Activated naive CD4-positive, alpha-beta T cell treated with anti-CD3 and anti-CD28 coated beads for 36 hours (primary cell): ENCODE measurements at regions not wholly inside any gene's neighbourhood (a gene's known extent, or its start where the extent isn't known, plus 50 kb on each side); places are given as distances from the start of the nearest gene placed in this dataset.

Experiments
- CTCF ChIA-PET: fragments of 350-600 bp; sonication (Branson Sonifier 250); formaldehyde crosslinking; loops from one replicate; lab custom pipeline; 2021; ENCODE audit warnings: antibody characterized with exemption; lab: Charles Lee
- DNase-seq: peaks from one replicate; pipeline ENCODE4 v3.0.0-alpha.2; 2020
- H3K27ac Mint-ChIP-seq: one replicate; pipeline ENCODE4 v1.8.0; 2021; ENCODE audit warnings: mild to moderate bottlenecking, mixed read lengths
- H3K27me3 Mint-ChIP-seq: one replicate; pipeline ENCODE4 v1.8.0; 2021; ENCODE audit warnings: low read depth, mixed read lengths
- H3K36me3 Mint-ChIP-seq: one replicate; pipeline ENCODE4 v1.8.0; 2021; ENCODE audit warnings: low read depth, mixed read lengths
- H3K4me1 Mint-ChIP-seq: one replicate; pipeline ENCODE4 v1.8.0; 2021; ENCODE audit warnings: low read depth, mixed read lengths
- H3K4me3 Mint-ChIP-seq: one replicate; pipeline ENCODE4 v1.8.0; 2021; ENCODE audit warnings: mild to moderate bottlenecking, moderate library complexity, mixed read lengths
- H3K9me3 Mint-ChIP-seq: one replicate; pipeline ENCODE4 v1.8.0; 2021; ENCODE audit warnings: mixed read lengths
- intact Hi-C: fragments of 100-400 bp; cut with micrococcal nuclease; formaldehyde crosslinking; loops from one replicate; pipeline ENCODE4 v1.15.1; 2023

GRCh38 chr10:90403211-90404000 lies 454.4 kb downstream of the HTR7 start:
- intact Hi-C loops: no loop called here
- CTCF ChIA-PET: no interaction called here
- H3K9me3 Mint-ChIP-seq: no peaks in the 10 kb centered on the region
- no peaks in the 10 kb centered on the region for H3K4me1 Mint-ChIP-seq
- H3K4me3 Mint-ChIP-seq: no peak overlapping the region
- H3K27me3 Mint-ChIP-seq: no peaks in the 10 kb centered on the region
- no peak for DNase-seq
- H3K27ac Mint-ChIP-seq: no peak overlapping the region
- no peaks in the 10 kb centered on the region for H3K36me3 Mint-ChIP-seq

- Mint-ChIP-seq H3K27me3 (no peaks in the 10 kb centered on the region), H3K9me3 (peaks cover 5% of the 10 kb centered on the region), H3K36me3 (no peaks in the 10 kb centered on the region), H3K4me1 (no peaks in the 10 kb centered on the region), H3K4me3 (no peak overlapping the region), H3K27ac (no peak overlapping the region)
- CTCF ChIA-PET: no interaction called here
- intact Hi-C loops: no loop called here
- DNase-seq: no peak
Measured at GRCh38 chr10:90407131-90407530, 450.7 kb downstream of the HTR7 start.

- intact Hi-C loops: no loop called here
- Mint-ChIP-seq H3K27me3 (no peaks in the 10 kb centered on the region), H3K36me3 (no peaks in the 10 kb centered on the region), H3K27ac (no peak overlapping the region), H3K4me1 (no peaks in the 10 kb centered on the region), H3K9me3 (peaks cover 5% of the 10 kb centered on the region), H3K4me3 (no peak overlapping the region)
- CTCF ChIA-PET: no interaction called here
- DNase-seq: no peak
Measured at GRCh38 chr10:90407851-90408250, 450.0 kb downstream of the HTR7 start.

GRCh38 chr10:90412582-90412981 lies 445.3 kb downstream of the HTR7 start:
- no peak for DNase-seq
- Mint-ChIP-seq H3K4me1 (no peaks in the 10 kb centered on the region), H3K27me3 (no peaks in the 10 kb centered on the region), H3K36me3 (no peaks in the 10 kb centered on the region), H3K4me3 (no peak overlapping the region), H3K9me3 (peaks cover 5% of the 10 kb centered on the region), H3K27ac (no peak overlapping the region)
- CTCF ChIA-PET: no interaction called here
- intact Hi-C loops: no loop called here

GRCh38 chr10:90413196-90413595 lies 444.6 kb downstream of the HTR7 start:
- H3K27me3 Mint-ChIP-seq: no peaks in the 10 kb centered on the region
- H3K9me3 Mint-ChIP-seq: peaks cover 5% of the 10 kb centered on the region
- CTCF ChIA-PET: no interaction called here
- no peaks in the 10 kb centered on the region for H3K4me1 Mint-ChIP-seq
- H3K4me3 Mint-ChIP-seq: no peak overlapping the region
- no peaks in the 10 kb centered on the region for H3K36me3 Mint-ChIP-seq
- intact Hi-C loops: no loop called here
- H3K27ac Mint-ChIP-seq: no peak overlapping the region
- no peak for DNase-seq

- Mint-ChIP-seq H3K27ac (no peak overlapping the region), H3K4me3 (no peak overlapping the region), H3K9me3 (peaks cover 5% of the 10 kb centered on the region), H3K27me3 (no peaks in the 10 kb centered on the region), H3K4me1 (no peaks in the 10 kb centered on the region), H3K36me3 (no peaks in the 10 kb centered on the region)
- DNase-seq: no peak
- intact Hi-C loops: no loop called here
- CTCF ChIA-PET: no interaction called here
Measured at GRCh38 chr10:90414926-90415325, 442.9 kb downstream of the HTR7 start.

- Mint-ChIP-seq H3K4me3 (no peak overlapping the region), H3K27me3 (no peaks in the 10 kb centered on the region), H3K9me3 (no peaks in the 10 kb centered on the region), H3K27ac (no peak overlapping the region), H3K36me3 (no peaks in the 10 kb centered on the region), H3K4me1 (no peaks in the 10 kb centered on the region)
- DNase-seq: no peak
- intact Hi-C loops: no loop called here
- CTCF ChIA-PET: no interaction called here
Measured at GRCh38 chr10:90417029-90417428, 440.8 kb downstream of the HTR7 start.

GRCh38 chr10:90417476-90418210 lies 440.2 kb downstream of the HTR7 start:
- CTCF ChIA-PET: no interaction called here
- no peak for DNase-seq
- intact Hi-C loops: no loop called here
- no peak overlapping the region for H3K27ac Mint-ChIP-seq
- no peaks in the 10 kb centered on the region for H3K9me3 Mint-ChIP-seq
- no peaks in the 10 kb centered on the region for H3K4me1 Mint-ChIP-seq
- H3K4me3 Mint-ChIP-seq: no peak overlapping the region
- no peaks in the 10 kb centered on the region for H3K36me3 Mint-ChIP-seq
- H3K27me3 Mint-ChIP-seq: no peaks in the 10 kb centered on the region

GRCh38 chr10:90418869-90419652 lies 438.8 kb downstream of the HTR7 start:
- Mint-ChIP-seq H3K4me3 (no peak overlapping the region), H3K4me1 (no peaks in the 10 kb centered on the region), H3K27me3 (no peaks in the 10 kb centered on the region), H3K27ac (no peak overlapping the region), H3K36me3 (no peaks in the 10 kb centered on the region), H3K9me3 (peaks cover 2% of the 10 kb centered on the region)
- intact Hi-C loops: no loop called here
- CTCF ChIA-PET: no interaction called here
- no peak for DNase-seq

GRCh38 chr10:90420637-90421318 lies 437.1 kb downstream of the HTR7 start:
- H3K9me3 Mint-ChIP-seq: peaks cover 2% of the 10 kb centered on the region
- no peaks in the 10 kb centered on the region for H3K36me3 Mint-ChIP-seq
- no peaks in the 10 kb centered on the region for H3K4me1 Mint-ChIP-seq
- no peak for DNase-seq
- intact Hi-C loops: no loop called here
- H3K4me3 Mint-ChIP-seq: no peak overlapping the region
- H3K27me3 Mint-ChIP-seq: no peaks in the 10 kb centered on the region
- no peak overlapping the region for H3K27ac Mint-ChIP-seq
- CTCF ChIA-PET: no interaction called here

- no peak overlapping the region for H3K27ac Mint-ChIP-seq
- H3K4me1 Mint-ChIP-seq: no peaks in the 10 kb centered on the region
- H3K27me3 Mint-ChIP-seq: no peaks in the 10 kb centered on the region
- no peak overlapping the region for H3K4me3 Mint-ChIP-seq
- H3K36me3 Mint-ChIP-seq: no peaks in the 10 kb centered on the region
- intact Hi-C loops: no loop called here
- H3K9me3 Mint-ChIP-seq: peaks cover 2% of the 10 kb centered on the region
- CTCF ChIA-PET: no interaction called here
- no peak for DNase-seq
Measured at GRCh38 chr10:90421874-90422273, 436.0 kb downstream of the HTR7 start.

GRCh38 chr10:90424730-90425129 lies 433.1 kb downstream of the HTR7 start:
- H3K9me3 Mint-ChIP-seq: peaks cover 2% of the 10 kb centered on the region
- no peak overlapping the region for H3K27ac Mint-ChIP-seq
- intact Hi-C loops: no loop called here
- H3K4me3 Mint-ChIP-seq: no peak overlapping the region
- DNase-seq: no peak
- no peaks in the 10 kb centered on the region for H3K36me3 Mint-ChIP-seq
- no peaks in the 10 kb centered on the region for H3K27me3 Mint-ChIP-seq
- CTCF ChIA-PET: no interaction called here
- H3K4me1 Mint-ChIP-seq: no peaks in the 10 kb centered on the region
